ENCODE measurements at regions not wholly inside any gene's neighbourhood (a gene's known extent, or its start where the extent isn't known, plus 50 kb on each side); places are given as distances from the start of the nearest gene placed in this dataset.

DNA sequence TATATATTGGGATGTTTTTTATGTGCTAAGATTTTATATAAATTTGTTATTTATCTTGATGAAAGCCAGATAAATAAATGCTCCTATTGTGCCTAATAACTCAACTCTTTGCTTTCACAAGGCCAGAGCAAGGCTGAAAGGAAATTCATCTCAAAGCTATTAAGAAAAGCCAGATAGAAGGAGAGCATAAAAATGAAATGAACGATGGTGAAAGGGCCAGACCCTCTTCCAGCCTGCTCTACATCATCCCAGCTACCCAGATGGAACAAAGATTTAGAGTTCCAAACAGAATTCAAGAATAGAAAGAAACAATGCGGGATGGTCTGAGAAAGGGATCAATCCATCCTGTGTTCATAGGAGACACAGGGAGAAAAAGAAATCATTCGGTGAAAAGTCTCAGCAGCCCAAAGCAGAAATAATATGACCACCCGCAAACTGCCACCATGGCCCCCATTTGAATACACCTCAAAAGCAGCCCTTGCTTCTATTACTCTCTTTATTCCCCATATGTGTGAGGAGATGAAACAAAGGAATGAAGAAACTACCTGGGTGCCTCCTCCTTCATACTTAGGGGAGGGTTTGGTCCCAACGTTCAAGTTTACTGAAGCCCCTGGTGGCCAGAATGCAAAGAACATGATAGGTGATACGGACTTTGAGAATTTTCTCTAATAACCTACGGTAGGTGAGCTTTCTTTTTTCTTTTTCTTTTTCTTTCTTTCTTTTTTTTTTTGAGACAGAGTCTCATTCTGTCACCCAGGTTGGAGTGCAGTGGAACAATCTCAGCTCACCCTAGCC, 110.1 kb upstream of the FBXO11 start:
- TF ChIP-seq, protein P1, sequence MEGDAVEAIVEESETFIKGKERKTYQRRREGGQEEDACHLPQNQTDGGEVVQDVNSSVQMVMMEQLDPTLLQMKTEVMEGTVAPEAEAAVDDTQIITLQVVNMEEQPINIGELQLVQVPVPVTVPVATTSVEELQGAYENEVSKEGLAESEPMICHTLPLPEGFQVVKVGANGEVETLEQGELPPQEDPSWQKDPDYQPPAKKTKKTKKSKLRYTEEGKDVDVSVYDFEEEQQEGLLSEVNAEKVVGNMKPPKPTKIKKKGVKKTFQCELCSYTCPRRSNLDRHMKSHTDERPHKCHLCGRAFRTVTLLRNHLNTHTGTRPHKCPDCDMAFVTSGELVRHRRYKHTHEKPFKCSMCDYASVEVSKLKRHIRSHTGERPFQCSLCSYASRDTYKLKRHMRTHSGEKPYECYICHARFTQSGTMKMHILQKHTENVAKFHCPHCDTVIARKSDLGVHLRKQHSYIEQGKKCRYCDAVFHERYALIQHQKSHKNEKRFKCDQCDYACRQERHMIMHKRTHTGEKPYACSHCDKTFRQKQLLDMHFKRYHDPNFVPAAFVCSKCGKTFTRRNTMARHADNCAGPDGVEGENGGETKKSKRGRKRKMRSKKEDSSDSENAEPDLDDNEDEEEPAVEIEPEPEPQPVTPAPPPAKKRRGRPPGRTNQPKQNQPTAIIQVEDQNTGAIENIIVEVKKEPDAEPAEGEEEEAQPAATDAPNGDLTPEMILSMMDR (IDR thresholded peaks at IDR 0.05 in 4 of 5, conservative IDR thresholded peaks at IDR 0.05 in 1 of 5): no peak
- TF ChIP-seq POLR2A (IDR thresholded peaks at IDR 0.05): no peak
